Neural progenitor cell (in vitro differentiated cells): ENCODE measurements at regions not wholly inside any gene's neighbourhood (a gene's known extent, or its start where the extent isn't known, plus 50 kb on each side); places are given as distances from the start of the nearest gene placed in this dataset.

Source experiments
- CTCF ChIP-seq: fragments of 200-600 bp; sonication (generic); IDR thresholded peaks from 2 replicates; pipeline ENCODE4 v1.5.1; 2017; ENCODE audit warnings: antibody characterized with exemption, mild to moderate bottlenecking
- EZH2 ChIP-seq: fragments of 200-600 bp; sonication (generic); IDR thresholded peaks from 2 replicates; pipeline ENCODE4 v1.6.1; 2017; ENCODE audit warnings: antibody characterized with exemption, mild to moderate bottlenecking, moderate library complexity

DNA sequence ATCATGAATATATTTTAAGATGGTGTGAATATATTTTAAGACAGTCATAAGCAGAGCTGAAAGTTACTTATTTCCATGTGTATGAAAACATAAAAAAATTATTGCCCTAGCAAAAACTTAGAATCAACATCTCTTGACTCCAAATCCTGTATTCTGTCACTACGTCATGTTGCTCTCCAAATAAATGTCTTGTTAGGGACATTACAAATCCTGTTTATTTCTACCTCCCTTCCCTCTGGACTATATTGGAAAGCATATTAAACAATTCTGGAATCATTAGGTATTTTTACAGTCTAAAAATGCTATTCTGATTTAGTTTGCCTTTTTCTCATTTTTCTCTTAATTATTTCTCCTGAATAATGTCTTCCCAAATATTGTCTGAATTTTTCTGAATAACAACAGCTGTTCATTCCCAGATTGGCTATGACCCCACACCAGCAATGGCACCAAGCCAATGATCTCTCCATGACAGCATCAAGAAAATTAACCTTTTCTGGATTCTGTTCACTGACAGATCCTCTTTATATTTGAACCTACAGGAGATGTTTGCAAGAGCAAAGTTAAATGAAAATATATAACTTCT, 523.1 kb downstream of the IQCM start:
- TF ChIP-seq CTCF (no peak), EZH2 (no peak)
